ENCODE measurements at regions not wholly inside any gene's neighbourhood (a gene's known extent, or its start where the extent isn't known, plus 50 kb on each side); places are given as distances from the start of the nearest gene placed in this dataset.
A peak's percentile ranks its signal among the peaks of the same experiment; 100 is the strongest.

- TF ChIP-seq ATF2 (CRISPR knock-in tag; IDR thresholded peaks at IDR 0.05; ENCODE audit: borderline replicate concordance, low read depth) (no peak), RELA (CRISPR knock-in tag; IDR thresholded peaks at IDR 0.05; ENCODE audit: borderline replicate concordance) (no peak), NR2C2 (CRISPR knock-in tag; IDR thresholded peaks at IDR 0.05) (no peak), ZNF512 (CRISPR knock-in tag; IDR thresholded peaks at IDR 0.05; ENCODE audit: borderline replicate concordance) (no peak)
Measured at GRCh38 chr2:67851016-67851415, 211.8 kb downstream of the C1D start (continued).

DNA sequence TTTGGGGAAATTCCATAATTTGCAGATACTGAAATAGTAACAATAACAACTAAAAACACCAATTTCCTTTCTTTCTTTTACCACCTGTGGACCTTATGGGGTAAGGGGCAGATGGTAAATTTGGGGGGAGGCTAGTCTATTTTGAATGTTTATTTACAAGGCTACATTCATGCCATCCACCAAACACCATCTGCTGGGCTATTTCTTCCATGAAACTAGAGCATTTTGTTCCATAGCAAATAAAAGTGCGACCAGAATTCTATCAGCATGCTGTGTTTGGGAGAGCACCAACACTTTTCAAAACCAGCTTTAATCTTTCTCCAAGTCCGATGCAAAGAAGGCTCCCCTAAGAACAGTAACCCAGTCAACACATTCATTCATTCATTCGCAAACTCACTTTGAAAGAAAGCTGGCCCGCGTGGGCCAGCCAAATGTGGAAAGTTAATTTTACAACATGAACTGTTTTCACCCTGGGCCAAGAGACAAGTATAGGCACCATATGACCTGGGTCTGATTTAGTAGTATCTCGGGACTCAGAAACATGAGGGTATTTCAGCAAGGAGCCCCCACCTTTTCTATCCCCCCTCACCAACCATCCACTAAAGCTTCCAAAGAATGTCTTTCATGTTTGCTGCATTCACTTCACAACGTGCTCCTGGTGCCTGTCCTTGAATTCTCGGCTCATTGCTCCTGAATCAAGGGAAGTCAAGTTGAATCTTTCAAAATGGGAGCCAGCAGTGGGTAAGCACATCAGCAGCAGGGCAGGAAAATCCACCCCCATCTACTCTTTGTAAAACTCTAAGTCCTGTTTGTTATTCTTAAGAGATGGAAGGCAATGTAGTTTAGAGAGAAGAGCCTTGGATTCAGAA, 210.6 kb downstream of the C1D start:
- Mint-ChIP-seq H3K9me3 (peaks cover 6% of the 10 kb centered on the region; the same call in 1 of the 2 replicates), H3K36me3 (no peaks in the 10 kb centered on the region), H3K4me1 (peaks cover 18% of the 10 kb centered on the region), H3K27ac (no peak overlapping the region), H3K4me3 (no peak overlapping the region), H3K27me3 (ENCODE audit: low read depth) (no peaks in the 10 kb centered on the region; the same call in 1 of the 2 replicates)
- DNase-seq (ENCODE audit: low spot score) (no peak), ATAC-seq (peak; percentile 38)
- no peak for TF ChIP-seq ATF1 (CRISPR knock-in tag; IDR thresholded peaks at IDR 0.05)
- no peak for TF ChIP-seq ZBTB43 (CRISPR knock-in tag; IDR thresholded peaks at IDR 0.05)
- TF ChIP-seq E2F5 (CRISPR knock-in tag; IDR thresholded peaks at IDR 0.05), result no peak
- TF ChIP-seq, protein P1, sequence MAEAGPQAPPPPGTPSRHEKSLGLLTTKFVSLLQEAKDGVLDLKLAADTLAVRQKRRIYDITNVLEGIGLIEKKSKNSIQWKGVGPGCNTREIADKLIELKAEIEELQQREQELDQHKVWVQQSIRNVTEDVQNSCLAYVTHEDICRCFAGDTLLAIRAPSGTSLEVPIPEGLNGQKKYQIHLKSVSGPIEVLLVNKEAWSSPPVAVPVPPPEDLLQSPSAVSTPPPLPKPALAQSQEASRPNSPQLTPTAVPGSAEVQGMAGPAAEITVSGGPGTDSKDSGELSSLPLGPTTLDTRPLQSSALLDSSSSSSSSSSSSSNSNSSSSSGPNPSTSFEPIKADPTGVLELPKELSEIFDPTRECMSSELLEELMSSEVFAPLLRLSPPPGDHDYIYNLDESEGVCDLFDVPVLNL (CRISPR knock-in tag; IDR thresholded peaks at IDR 0.05; ENCODE audit: borderline replicate concordance, low read depth), result no peak
- TF ChIP-seq NR3C1 (CRISPR knock-in tag; conservative IDR thresholded peaks at IDR 0.05; ENCODE audit: low read depth), result no peak
- CTCF ChIA-PET, result interaction anchor here (0.6 to 1.9 kb wide), 2 partner anchors 163 to 179 kb away, joined by 5 to 11 read pairs; no protein-coding TSS in a partner anchor
- POLR2A ChIA-PET, result interaction anchor here (0.6 kb wide), 1 partner anchor 799 kb away, joined by 3 read pairs; no protein-coding TSS in a partner anchor

DNA sequence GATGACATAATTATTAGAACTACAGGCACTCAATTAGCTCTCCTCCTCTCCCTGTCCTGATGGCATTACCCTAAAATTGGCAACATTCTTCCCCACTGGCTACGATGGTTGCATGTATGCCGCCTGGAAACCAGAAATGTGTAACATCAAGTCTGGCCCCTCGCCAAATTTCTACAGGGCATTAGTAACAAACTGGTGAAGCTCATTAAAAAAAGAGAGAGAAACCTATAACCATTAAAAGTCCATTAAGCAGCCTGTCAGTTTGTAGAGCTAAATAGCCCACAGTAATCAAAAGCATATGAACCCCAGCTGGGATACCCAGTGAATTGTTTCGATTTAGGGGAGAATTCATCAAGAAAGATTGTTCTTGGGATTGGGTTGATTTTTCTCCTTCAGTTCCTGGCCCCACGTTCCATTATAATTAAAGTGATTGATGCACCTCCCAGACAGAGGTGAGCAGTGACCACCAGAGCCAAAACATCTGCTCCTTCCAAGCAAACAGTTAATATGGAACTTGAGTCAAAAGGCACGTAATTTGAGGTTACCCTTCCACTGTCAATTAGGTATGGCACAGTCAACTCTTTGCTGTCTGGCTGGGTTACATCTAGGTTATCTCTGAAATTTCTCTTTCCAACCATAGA, 208.6 kb downstream of the C1D start:
- Mint-ChIP-seq H3K9me3 (peaks cover 6% of the 10 kb centered on the region; the same call in 1 of the 2 replicates), H3K36me3 (no peaks in the 10 kb centered on the region), H3K4me1 (peaks cover 14% of the 10 kb centered on the region), H3K27ac (no peak overlapping the region), H3K27me3 (ENCODE audit: low read depth) (no peaks in the 10 kb centered on the region; the same call in 1 of the 2 replicates), H3K4me3 (no peak overlapping the region)
- CTCF ChIA-PET, result interaction anchor here (0.6 to 1.9 kb wide), 4 partner anchors 9 to 177 kb away, joined by 3 to 11 read pairs (median 3); no protein-coding TSS in a partner anchor
- POLR2A ChIA-PET, result no interaction called here
- DNase-seq (ENCODE audit: low spot score) (no peak), ATAC-seq (no peak)
- TF ChIP-seq, protein P1 (CRISPR knock-in tag; IDR thresholded peaks at IDR 0.05; ENCODE audit: borderline replicate concordance, low read depth), result no peak
- TF ChIP-seq KAT7 (CRISPR knock-in tag; IDR thresholded peaks at IDR 0.05; ENCODE audit: borderline replicate concordance) (no peak), SMAD3 (CRISPR knock-in tag; IDR thresholded peaks at IDR 0.05; ENCODE audit: borderline replicate concordance) (no peak), CREM (CRISPR knock-in tag; IDR thresholded peaks at IDR 0.05) (no peak), ZNF416 (CRISPR knock-in tag; IDR thresholded peaks at IDR 0.05) (no peak), ZNF317 (CRISPR knock-in tag; IDR thresholded peaks at IDR 0.05; ENCODE audit: borderline replicate concordance, low read depth) (no peak)
- TF ChIP-seq, protein P2, sequence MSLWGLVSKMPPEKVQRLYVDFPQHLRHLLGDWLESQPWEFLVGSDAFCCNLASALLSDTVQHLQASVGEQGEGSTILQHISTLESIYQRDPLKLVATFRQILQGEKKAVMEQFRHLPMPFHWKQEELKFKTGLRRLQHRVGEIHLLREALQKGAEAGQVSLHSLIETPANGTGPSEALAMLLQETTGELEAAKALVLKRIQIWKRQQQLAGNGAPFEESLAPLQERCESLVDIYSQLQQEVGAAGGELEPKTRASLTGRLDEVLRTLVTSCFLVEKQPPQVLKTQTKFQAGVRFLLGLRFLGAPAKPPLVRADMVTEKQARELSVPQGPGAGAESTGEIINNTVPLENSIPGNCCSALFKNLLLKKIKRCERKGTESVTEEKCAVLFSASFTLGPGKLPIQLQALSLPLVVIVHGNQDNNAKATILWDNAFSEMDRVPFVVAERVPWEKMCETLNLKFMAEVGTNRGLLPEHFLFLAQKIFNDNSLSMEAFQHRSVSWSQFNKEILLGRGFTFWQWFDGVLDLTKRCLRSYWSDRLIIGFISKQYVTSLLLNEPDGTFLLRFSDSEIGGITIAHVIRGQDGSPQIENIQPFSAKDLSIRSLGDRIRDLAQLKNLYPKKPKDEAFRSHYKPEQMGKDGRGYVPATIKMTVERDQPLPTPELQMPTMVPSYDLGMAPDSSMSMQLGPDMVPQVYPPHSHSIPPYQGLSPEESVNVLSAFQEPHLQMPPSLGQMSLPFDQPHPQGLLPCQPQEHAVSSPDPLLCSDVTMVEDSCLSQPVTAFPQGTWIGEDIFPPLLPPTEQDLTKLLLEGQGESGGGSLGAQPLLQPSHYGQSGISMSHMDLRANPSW (CRISPR knock-in tag; conservative IDR thresholded peaks at IDR 0.05; ENCODE audit: low read depth), result no peak
